Neural crest cell (in vitro differentiated cells): ENCODE measurements at regions not wholly inside any gene's neighbourhood (a gene's known extent, or its start where the extent isn't known, plus 50 kb on each side); places are given as distances from the start of the nearest gene placed in this dataset.

Experiments used
- DNase-seq: peaks from one replicate; pipeline ENCODE4 v3.0.0; 2021; ENCODE audit warnings: low read depth, mixed read lengths, low spot score
- H3K27ac Mint-ChIP-seq: one replicate; pipeline ENCODE4 v1.8.0; 2021; ENCODE audit warnings: mild to moderate bottlenecking, mixed read lengths; ENCODE audit not compliant: unreplicated experiment
- H3K27me3 Mint-ChIP-seq: 2 replicates; pipeline ENCODE4 v1.8.0; 2021; ENCODE audit warnings: low read depth, mild to moderate bottlenecking, mixed read lengths
- H3K36me3 Mint-ChIP-seq: 2 replicates; pipeline ENCODE4 v1.8.0; 2021; ENCODE audit warnings: low read depth, mild to moderate bottlenecking, mixed read lengths
- H3K4me1 Mint-ChIP-seq: 2 replicates; pipeline ENCODE4 v1.8.0; 2021; ENCODE audit warnings: mixed read lengths
- H3K4me3 Mint-ChIP-seq: one replicate; pipeline ENCODE4 v1.8.0; 2021; ENCODE audit warnings: mild to moderate bottlenecking, mixed read lengths
- H3K9me3 Mint-ChIP-seq: 2 replicates; pipeline ENCODE4 v1.8.0; 2021; ENCODE audit warnings: mixed read lengths
- TF ChIP-seq, protein P1 (sequence below): fragments of 200-600 bp; sonication (generic); conservative IDR thresholded peaks from 2 replicates; pipeline ENCODE4 v1.5.0; 2021; ENCODE audit warnings: antibody characterized with exemption, mild to moderate bottlenecking

DNA sequence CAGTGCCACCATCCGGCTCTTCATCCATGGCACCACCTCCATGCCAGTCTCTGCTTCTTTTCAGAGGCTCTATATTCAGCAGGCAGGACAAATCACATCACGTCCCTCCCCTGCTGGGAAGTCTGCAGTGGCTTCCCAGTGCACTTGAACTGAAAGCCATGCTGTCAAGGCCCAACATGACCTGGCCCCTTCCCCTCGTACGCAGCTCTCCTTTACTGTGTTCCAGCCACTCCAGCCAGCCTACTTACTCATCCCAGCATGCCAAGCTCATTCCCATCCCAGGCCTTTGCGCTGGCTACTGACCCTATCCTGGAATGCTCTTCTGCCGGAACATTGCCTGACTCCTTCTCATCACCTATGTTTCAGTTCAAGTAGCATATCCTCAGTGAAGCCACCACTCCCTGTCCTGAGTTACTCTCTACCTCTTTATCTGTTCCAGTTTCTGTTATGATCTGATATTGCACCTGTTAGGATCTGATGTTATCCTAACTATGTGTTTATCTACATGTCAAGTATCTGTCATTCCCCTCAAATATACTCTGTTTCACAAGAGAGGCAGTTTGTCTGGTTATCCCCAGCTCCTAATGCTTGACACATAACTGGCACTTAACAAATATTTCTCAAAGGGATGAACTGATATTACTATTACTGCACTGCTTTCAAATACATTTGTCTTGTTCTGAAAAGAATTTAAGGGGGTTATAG lies 101.2 kb upstream of the F3 start:
- DNase-seq: no peak
- Mint-ChIP-seq H3K27me3 (no peaks in the 10 kb centered on the region), H3K4me3 (no peak overlapping the region), H3K9me3 (peaks cover 12% of the 10 kb centered on the region), H3K27ac (no peak overlapping the region), H3K36me3 (peaks cover 4% of the 10 kb centered on the region), H3K4me1 (no peaks in the 10 kb centered on the region)
- TF ChIP-seq, protein P1, sequence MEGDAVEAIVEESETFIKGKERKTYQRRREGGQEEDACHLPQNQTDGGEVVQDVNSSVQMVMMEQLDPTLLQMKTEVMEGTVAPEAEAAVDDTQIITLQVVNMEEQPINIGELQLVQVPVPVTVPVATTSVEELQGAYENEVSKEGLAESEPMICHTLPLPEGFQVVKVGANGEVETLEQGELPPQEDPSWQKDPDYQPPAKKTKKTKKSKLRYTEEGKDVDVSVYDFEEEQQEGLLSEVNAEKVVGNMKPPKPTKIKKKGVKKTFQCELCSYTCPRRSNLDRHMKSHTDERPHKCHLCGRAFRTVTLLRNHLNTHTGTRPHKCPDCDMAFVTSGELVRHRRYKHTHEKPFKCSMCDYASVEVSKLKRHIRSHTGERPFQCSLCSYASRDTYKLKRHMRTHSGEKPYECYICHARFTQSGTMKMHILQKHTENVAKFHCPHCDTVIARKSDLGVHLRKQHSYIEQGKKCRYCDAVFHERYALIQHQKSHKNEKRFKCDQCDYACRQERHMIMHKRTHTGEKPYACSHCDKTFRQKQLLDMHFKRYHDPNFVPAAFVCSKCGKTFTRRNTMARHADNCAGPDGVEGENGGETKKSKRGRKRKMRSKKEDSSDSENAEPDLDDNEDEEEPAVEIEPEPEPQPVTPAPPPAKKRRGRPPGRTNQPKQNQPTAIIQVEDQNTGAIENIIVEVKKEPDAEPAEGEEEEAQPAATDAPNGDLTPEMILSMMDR: no peak

DNA sequence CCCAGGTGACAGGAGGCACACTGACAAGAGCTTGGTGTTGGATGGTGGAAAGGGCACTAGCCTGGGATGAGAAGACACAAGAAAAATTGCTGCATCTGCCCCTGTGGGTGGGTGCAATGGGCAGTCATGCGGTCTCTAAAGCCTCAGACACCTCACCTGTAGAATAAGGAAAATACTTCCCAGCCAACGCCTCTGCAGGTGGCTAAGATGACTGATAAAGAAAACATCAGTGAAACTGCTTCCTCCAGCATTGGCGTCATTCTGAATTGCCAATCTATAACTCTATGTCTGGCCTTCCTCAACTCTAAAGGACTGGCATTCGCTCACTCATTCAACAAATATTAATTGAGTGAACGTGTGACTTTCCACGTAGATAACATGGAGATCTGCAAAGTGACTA lies 100.4 kb upstream of the F3 start:
- H3K36me3 Mint-ChIP-seq: peaks cover 4% of the 10 kb centered on the region
- no peak overlapping the region for H3K4me3 Mint-ChIP-seq
- no peaks in the 10 kb centered on the region for H3K4me1 Mint-ChIP-seq
- no peaks in the 10 kb centered on the region for H3K27me3 Mint-ChIP-seq
- TF ChIP-seq, protein P1: no peak
- H3K27ac Mint-ChIP-seq: no peak overlapping the region
- no peak for DNase-seq
- H3K9me3 Mint-ChIP-seq: peaks cover 12% of the 10 kb centered on the region

- H3K27me3 Mint-ChIP-seq: no peaks in the 10 kb centered on the region
- DNase-seq: no peak
- H3K4me3 Mint-ChIP-seq: no peak overlapping the region
- H3K4me1 Mint-ChIP-seq: peaks cover 4% of the 10 kb centered on the region
- H3K36me3 Mint-ChIP-seq: peaks cover 4% of the 10 kb centered on the region
- no peak overlapping the region for H3K27ac Mint-ChIP-seq
- TF ChIP-seq, protein P1: no peak
- H3K9me3 Mint-ChIP-seq: peaks cover 12% of the 10 kb centered on the region
Observed at GRCh38 chr1:94640125-94640524, 98.6 kb upstream of the F3 start.

- Mint-ChIP-seq H3K4me1 (peaks cover 8% of the 10 kb centered on the region), H3K27ac (no peak overlapping the region), H3K4me3 (no peak overlapping the region), H3K27me3 (no peaks in the 10 kb centered on the region), H3K36me3 (peaks cover 4% of the 10 kb centered on the region), H3K9me3 (peaks cover 12% of the 10 kb centered on the region)
- DNase-seq: no peak
- TF ChIP-seq, protein P1: no peak
Observed at GRCh38 chr1:94637121-94637520, 95.6 kb upstream of the F3 start.

DNA sequence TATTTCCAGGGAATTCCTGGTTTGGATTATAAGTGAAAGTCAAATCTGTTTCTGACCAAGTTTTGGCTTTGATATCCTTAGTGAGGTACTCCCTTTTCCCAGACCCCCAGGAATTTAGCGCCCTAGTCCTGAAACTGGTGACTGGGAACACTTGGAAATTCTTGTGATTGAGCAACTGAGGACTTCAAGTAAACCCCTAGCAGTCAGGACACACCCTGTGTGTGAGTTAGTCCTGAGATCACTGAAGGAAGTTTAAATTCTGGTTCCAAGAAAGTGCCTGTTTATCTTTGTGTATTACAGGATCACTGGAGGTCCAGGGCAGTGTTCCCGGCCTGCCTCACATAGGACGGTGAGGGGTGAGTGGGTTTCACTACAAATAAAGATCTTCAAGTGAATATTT lies 95.1 kb upstream of the F3 start:
- peaks cover 12% of the 10 kb centered on the region for H3K9me3 Mint-ChIP-seq

More for the DNA sequence above, 95.1 kb upstream of the F3 start:
- TF ChIP-seq, protein P1: no peak
- DNase-seq: no peak
- H3K4me1 Mint-ChIP-seq: peaks cover 8% of the 10 kb centered on the region
- H3K27ac Mint-ChIP-seq: no peak overlapping the region
- H3K36me3 Mint-ChIP-seq: peaks cover 4% of the 10 kb centered on the region
- no peaks in the 10 kb centered on the region for H3K27me3 Mint-ChIP-seq
- H3K4me3 Mint-ChIP-seq: no peak overlapping the region
